GM19240 (cell line): ENCODE measurements at regions not wholly inside any gene's neighbourhood (a gene's known extent, or its start where the extent isn't known, plus 50 kb on each side); places are given as distances from the start of the nearest gene placed in this dataset.
"Not testable (repeated sequence)": the region's sequence is repeated elsewhere in the genome, so short reads cannot be mapped to it uniquely, and the experiment has no call there.

ENCODE experiments used
- DNase-seq: peaks from one replicate; pipeline ENCODE4 v3.0.0; 2011; ENCODE audit warnings: low spot score; ENCODE audit not compliant: insufficient read length

GRCh38 chr10:117492504-117492903 is 50.0 kb upstream of the EMX2 start:
- no peak for DNase-seq

DNA sequence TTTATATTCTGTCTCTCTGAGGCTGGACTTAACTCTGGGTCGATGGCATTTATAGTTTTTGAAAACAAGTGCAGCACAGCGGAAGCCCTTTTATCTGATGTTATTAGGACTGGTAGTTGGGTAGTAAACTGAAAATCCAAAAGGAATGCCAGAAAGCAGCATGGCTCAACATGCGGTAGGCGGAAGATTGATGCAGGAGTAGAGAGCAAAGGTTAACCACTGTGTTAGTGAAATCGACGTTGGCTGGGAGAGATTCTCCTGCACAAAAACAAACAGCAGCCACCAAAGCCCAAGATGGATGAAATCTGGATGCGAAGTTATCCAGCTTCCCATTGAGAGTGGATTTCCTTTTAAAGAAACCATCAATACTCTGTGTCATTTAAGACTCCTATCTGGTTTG is 54.5 kb upstream of the EMX2 start:
- DNase-seq = no peak

- DNase-seq = no peak
Observed at GRCh38 chr10:117486606-117487005, 55.9 kb upstream of the EMX2 start.

DNA sequence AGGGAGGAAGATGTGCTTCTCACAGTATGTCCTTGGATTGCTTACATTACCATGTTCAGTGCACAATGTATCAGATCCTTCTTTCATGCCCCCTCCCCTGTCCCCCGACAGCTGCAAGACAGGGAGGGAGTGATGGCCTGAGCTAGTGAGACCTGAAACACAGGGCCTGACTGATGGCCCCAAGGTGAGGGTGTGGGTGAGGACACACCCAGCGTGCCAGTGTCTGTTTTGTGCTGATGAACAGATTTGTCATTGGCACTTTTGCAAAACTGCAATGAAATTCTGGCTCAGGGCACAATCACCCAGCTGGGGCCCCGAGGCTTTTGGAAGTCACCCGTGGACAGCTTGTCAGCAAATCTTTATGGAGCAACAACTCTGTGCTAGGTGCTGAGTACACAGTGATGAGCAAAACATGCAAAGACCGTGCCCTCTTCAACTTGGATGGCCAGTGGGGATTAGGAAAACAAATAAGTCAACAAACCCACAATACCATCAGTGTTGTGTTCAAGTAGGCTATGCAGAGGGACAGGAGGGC is 59.4 kb upstream of the EMX2 start:
- DNase-seq = no peak

- DNase-seq = not testable (repeated sequence)
Observed at GRCh38 chr10:117481011-117481410, 61.5 kb upstream of the EMX2 start.

GRCh38 chr10:117480097-117480496 is 62.4 kb upstream of the EMX2 start:
- DNase-seq = no peak

DNA sequence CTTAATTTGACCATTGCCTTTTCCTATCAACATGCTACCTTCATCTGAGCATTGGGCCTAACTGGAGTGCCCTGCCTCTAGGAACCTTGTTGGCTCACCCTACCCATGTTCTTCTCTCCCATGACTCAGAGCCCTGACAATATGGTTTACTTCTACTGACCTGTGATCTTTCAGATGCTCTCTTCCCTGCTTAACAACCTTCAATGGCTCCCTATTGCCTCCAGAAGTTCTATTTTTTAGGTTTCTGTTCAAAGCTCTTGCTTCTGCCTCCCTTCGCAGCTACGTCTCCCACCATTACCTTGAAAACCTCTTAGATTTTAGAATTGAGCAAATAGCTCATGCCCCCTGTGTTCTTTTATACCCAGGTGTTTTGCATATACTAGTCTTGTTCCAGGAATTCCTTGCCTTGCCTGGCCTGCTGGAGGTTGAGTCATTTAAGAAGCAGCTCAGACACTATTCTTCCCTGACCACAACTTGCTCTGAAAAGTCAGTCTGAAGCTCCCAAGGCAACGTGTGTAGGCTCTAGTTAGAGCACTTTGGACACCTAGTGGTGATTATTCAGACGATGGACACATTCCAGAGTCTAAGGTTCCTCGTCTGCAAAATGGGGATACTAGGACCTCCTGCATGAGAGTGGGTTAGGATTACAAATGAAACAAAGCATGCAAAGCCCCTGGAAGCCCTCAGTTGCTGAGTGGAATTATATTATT is 64.4 kb upstream of the EMX2 start:
- DNase-seq = no peak

DNA sequence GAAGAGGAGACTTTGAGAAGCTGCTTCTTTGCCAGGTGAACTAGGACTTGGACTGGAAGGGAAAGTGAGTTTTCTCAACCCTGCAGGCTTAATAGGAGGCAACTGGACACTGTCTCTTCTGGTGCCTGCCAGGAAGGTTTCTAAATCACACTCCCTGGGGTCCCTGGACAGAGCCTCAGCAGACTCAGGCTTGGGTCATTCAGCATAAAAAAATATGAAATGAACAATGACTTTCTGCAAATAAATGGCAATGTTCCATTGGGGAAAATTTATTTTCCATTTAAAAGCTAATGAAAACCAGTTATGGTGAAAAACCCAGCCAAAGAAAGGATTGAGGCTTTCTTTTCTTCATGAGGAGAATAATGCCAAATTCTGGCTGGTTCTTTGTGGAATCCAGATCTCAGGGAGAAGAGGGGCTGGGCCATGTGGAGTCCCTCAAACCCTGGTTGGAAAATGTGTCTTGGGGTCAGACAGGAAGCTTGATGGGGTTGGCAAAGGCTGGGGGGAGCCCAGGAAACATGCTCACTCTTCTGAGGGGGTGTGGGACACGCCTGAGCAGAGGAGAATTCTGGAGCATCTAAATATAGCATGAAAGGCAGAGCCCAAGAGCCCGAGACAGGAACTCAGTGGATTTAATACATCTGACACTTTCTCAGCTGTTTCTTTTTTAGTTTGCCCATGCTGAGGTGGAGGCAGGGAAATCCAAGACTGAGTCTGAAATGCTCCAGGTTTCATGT is 65.2 kb upstream of the EMX2 start:
- no peak for DNase-seq

DNA sequence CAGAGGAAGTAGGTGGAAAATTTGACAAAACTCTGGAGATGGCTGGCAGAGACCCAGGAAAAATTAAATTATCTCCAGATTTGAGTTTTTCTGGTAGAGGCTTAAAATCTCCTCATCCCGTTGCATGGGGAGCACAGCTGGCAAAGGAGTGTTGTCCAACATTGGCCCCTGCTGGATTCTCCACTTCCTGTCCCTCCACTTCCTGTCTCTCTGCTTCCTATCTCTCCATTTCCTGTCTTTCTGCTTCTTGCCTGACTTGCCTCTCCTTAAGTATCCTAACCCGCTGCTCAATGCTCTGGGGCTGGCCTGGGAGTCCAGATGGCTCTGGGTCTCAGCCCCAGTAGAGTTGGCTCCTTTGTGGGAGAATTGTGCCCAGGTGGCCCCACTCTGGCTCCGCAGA is 65.8 kb upstream of the EMX2 start:
- DNase-seq = no peak

DNA sequence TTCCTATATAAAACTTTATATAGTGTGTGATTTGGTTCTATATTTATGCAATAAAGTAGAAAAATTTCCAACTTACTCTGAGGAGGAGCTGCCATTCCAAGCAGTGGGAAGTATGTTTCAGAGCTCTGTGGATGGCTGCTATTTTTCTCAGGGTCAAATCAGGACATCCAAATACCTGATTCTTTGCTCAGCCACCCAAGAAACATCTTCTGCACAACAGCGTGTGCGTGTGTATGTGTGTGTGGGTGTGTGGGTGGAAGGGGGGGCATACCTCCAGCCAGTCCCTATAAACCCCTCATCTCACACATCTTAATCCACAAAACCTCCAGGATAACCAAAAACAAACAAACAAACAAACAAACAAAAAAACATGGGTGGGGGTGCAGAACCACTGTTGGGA is 66.3 kb upstream of the EMX2 start:
- no peak for DNase-seq

- DNase-seq = no peak
Observed at GRCh38 chr10:117472872-117473271, 69.7 kb upstream of the EMX2 start.

DNA sequence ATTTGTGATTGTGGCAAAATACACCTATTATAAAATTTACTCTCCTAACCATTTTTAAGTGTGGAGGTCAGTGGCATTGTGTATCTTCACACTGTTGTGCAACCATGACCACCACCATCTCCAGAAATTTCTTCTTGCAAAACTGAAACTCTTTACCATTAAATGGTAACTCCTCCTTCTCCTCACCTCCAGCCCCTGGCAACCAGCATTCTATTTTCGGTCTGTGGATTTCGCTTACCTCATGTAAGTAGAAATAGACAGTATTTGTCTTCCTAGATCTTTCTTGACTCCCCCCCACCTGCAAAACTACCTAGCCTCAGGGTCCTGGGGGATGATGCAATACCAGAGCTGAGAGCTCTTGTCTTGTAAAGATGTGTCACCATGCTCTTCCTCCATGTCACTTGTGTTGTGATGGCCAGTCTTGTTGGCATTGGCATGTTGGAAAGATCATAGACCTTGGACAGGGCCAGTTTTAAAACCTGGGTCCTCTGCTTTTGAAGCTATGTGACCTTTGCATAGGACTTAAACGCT is 71.1 kb upstream of the EMX2 start:
- no peak for DNase-seq

DNA sequence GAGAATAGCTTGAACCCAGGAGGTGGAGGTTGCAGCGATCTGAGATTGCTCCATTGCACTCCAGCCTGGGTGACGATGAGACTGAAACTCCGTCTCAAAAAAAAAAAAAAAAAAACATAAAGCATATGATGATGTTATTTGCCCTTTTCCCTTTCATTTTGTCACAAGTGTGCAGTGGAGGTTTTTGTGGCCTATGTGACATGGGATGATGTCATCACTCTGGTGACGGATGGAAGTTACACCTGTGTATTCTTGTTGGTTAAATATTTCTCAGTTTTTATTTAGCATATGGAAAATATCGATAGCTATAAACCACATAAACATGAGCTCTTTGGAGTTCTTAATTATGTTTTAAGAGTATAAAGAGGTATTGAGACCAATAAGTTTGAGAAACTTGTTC is 71.8 kb upstream of the EMX2 start:
- no peak for DNase-seq

DNA sequence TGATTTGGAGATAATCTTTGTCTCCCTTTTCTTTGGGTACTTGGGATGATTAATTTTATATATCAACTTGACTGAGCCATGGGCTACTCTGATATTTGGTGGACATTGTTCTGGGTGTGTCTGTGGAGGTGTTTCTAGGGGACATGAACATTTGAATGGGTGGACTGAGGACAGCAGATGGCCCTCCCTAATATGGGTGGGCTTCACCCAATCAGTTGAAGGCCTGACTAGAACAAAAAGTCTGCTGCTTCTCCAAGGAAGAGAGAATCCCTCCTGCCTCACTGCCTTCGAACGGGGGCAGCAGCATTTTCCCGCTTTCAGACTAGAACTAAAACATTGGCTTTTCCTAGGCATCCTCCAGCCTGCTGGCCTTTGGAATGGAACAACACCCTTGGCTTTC is 73.9 kb upstream of the EMX2 start:
- no peak for DNase-seq

DNA sequence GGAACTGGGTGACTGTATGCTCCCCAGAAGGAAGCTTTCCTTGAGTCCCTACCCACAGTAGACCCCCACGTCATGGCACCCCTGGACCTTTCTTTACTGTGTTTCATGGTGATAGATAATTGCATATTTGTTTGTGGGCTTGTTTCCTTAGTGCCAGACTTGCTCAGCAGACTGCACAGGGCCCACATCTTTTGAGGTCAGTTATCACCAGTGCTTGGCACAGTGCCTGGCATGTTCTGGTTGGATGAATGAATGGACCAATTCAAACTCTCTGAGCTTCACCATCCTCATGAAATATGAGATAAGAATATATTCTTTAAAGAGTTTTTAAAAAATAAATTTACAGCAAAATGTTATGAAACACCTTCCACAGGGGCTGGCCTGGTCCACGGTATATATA is 78.4 kb upstream of the EMX2 start:
- DNase-seq = no peak

GRCh38 chr10:117463545-117463920 is 79.0 kb upstream of the EMX2 start:
- DNase-seq = no peak

GRCh38 chr10:117462816-117463544 is 79.6 kb upstream of the EMX2 start:
- DNase-seq = no peak

GRCh38 chr10:117462424-117462792 is 80.1 kb upstream of the EMX2 start:
- DNase-seq = no peak

DNA sequence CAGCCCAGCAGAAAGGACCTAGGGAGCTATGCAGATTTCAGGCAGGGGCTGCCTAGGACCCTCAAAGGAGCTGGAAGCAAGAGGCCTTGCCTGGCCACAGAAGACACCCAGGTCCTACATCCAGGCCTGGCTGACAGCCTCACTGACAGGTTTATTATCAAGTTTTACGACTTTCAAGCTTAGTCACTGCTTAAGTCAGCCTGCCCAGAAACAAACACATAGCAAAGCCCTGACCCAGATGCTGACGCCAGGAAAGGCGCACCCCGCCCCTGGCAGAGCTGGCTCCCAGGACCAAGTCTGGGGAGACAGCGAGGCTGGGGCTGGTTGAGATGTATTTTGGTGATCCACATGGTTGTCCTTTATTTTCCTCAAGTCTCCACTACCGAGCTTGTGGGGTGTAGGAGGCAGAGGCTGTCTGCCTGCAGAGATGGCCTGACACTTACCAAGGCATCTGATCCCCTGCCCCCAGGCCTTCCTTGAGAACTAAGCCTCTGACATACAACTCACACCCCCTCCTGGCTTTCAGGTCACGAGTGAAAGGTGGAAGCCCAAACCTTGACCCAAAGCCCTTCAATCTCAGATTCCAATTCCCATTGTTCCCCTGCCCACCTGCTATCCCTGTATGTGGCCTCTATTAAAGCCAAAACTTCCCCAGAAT is 80.7 kb upstream of the EMX2 start:
- DNase-seq = no peak

- no peak for DNase-seq
Observed at GRCh38 chr10:117460846-117461765, 81.4 kb upstream of the EMX2 start.
